CD4-positive, alpha-beta T cell (primary cell): ENCODE measurements at regions not wholly inside any gene's neighbourhood (a gene's known extent, or its start where the extent isn't known, plus 50 kb on each side); places are given as distances from the start of the nearest gene placed in this dataset.

Experiments used
- ATAC-seq: fragments of 200-7000 bp; cut with Tn5 transposase; one replicate; pipeline ENCODE4 v1.10.0; 2022; ENCODE audit warnings: mild to moderate bottlenecking; ENCODE audit not compliant: poor library complexity
- CTCF ChIA-PET: fragments of 350-600 bp; sonication (Branson Sonifier 250); formaldehyde crosslinking; loops from one replicate; lab custom pipeline; 2021; ENCODE audit warnings: antibody characterized with exemption, inconsistent platforms; lab: Charles Lee
- POLR2A ChIA-PET: fragments of 350-600 bp; sonication (Branson Sonifier 250); formaldehyde crosslinking; loops from one replicate; lab custom pipeline; 2021; ENCODE audit warnings: antibody characterized with exemption, inconsistent platforms; lab: Charles Lee
- DNase-seq, 14 experiments: peaks; one replicate each; pipeline ENCODE4 v3.0.0-alpha.2; 2013 to 2020; ENCODE audit warnings: mixed read lengths in 2 of 14
- H3K27ac ChIP-seq, 2 donors: one replicate each; pipeline versions ENCODE4 v1.5.1 to v1.7.0; 2013; ENCODE audit warnings: low read length in 2 of 2, low read depth in 1 of 2, mild to moderate bottlenecking in 1 of 2
- H3K27me3 ChIP-seq, 2 experiments: 1 replicate in 1 of 2; 2 replicates in 1 of 2; pipeline versions ENCODE4 v1.6.1 to v1.7.0; 2013; ENCODE audit warnings: low read length in 2 of 2, control low read depth in 1 of 2, mild to moderate bottlenecking in 1 of 2, moderate library complexity in 1 of 2; ENCODE audit not compliant: insufficient read depth in 2 of 2, control insufficient read depth in 1 of 2
- H3K36me3 ChIP-seq: one replicate; pipeline ENCODE4 v1.6.1; 2013; ENCODE audit warnings: low read length, control low read depth; ENCODE audit not compliant: insufficient read depth
- H3K4me1 ChIP-seq: one replicate; pipeline ENCODE4 v1.6.1; 2013; ENCODE audit warnings: low read length, control low read depth; ENCODE audit not compliant: insufficient read depth
- H3K4me3 ChIP-seq: one replicate; pipeline ENCODE4 v1.5.1; 2013; ENCODE audit warnings: mild to moderate bottlenecking, low read length, moderate library complexity
- H3K9me3 ChIP-seq, 2 experiments: 1 replicate in 1 of 2; 2 replicates in 1 of 2; pipeline versions ENCODE4 v1.6.1 to v1.7.0; 2013; ENCODE audit warnings: low read length in 2 of 2, mild to moderate bottlenecking in 2 of 2, control low read depth in 1 of 2, moderate library complexity in 1 of 2; ENCODE audit not compliant: control insufficient read depth in 1 of 2, insufficient read depth in 1 of 2
- H3K27ac Mint-ChIP-seq: one replicate; pipeline ENCODE4 v1.8.0; 2020; ENCODE audit warnings: mixed read lengths
- H3K27me3 Mint-ChIP-seq: one replicate; pipeline ENCODE4 v1.8.0; 2021; ENCODE audit warnings: mixed read lengths
- H3K36me3 Mint-ChIP-seq: one replicate; pipeline ENCODE4 v1.8.0; 2021; ENCODE audit warnings: low read depth, mixed read lengths
- H3K4me1 Mint-ChIP-seq: one replicate; pipeline ENCODE4 v1.8.0; 2021; ENCODE audit warnings: low read depth, mixed read lengths
- H3K4me3 Mint-ChIP-seq: one replicate; pipeline ENCODE4 v1.8.0; 2020; ENCODE audit warnings: mild to moderate bottlenecking, mixed read lengths
- H3K9me3 Mint-ChIP-seq: one replicate; pipeline ENCODE4 v1.8.0; 2020; ENCODE audit warnings: mixed read lengths
- CTCF ChIP-seq: fragments of 200-600 bp; IDR thresholded peaks from one replicate; pipeline ENCODE4 v1.8.0; 2022; ENCODE audit warnings: antibody characterized with exemption, mild to moderate bottlenecking
- intact Hi-C, 2 experiments: fragments of 100-400 bp; cut with DNase I in 1 of 2; cut with micrococcal nuclease in 1 of 2; formaldehyde crosslinking; loops; one replicate each; pipeline versions ENCODE4 v1.15.1 to v1.9.0; 2023 to 2025; cut with DNase I, micrococcal nuclease

GRCh38 chr7:121541457-121541856 is 145.3 kb upstream of the FAM3C start:
- intact Hi-C loops = no loop called here

GRCh38 chr7:121540138-121540537 is 144.0 kb upstream of the FAM3C start:
- intact Hi-C loops = no loop called here
- Mint-ChIP-seq H3K27ac (no peak overlapping the region), H3K4me3 (no peak overlapping the region), H3K4me1 (no peaks in the 10 kb centered on the region), H3K9me3 (no peaks in the 10 kb centered on the region), H3K36me3 (no peaks in the 10 kb centered on the region), H3K27me3 (no peaks in the 10 kb centered on the region)
- Histone ChIP-seq H3K4me1 (no peaks in the 10 kb centered on the region), H3K36me3 (no peaks in the 10 kb centered on the region), H3K27me3 (no peaks in the 10 kb centered on the region), H3K9me3 (no peaks in the 10 kb centered on the region), H3K4me3 (no peak overlapping the region), H3K27ac (no peak overlapping the region)
- ATAC-seq = no peak
- no peak for DNase-seq
- ChIA-PET POLR2A (no interaction called here), CTCF (no interaction called here)
- TF ChIP-seq CTCF = no peak

More at GRCh38 chr7:121541457-121541856, 145.3 kb upstream of the FAM3C start:
- ATAC-seq = no peak
- no peaks in the 10 kb centered on the region for H3K9me3 ChIP-seq
- Mint-ChIP-seq H3K27me3 (no peaks in the 10 kb centered on the region), H3K9me3 (no peaks in the 10 kb centered on the region), H3K36me3 (no peaks in the 10 kb centered on the region), H3K27ac (no peak overlapping the region), H3K4me1 (no peaks in the 10 kb centered on the region), H3K4me3 (no peak overlapping the region)
- no peaks in the 10 kb centered on the region for H3K36me3 ChIP-seq
- ChIA-PET POLR2A (no interaction called here), CTCF (no interaction called here)
- no peak for TF ChIP-seq CTCF
- H3K4me1 ChIP-seq = no peaks in the 10 kb centered on the region
- DNase-seq = no peak
- no peak overlapping the region for H3K27ac ChIP-seq
- H3K27me3 ChIP-seq = no peaks in the 10 kb centered on the region
- H3K4me3 ChIP-seq = no peak overlapping the region

- Histone ChIP-seq H3K4me1 (no peaks in the 10 kb centered on the region), H3K27ac (no peak overlapping the region), H3K36me3 (no peaks in the 10 kb centered on the region), H3K4me3 (no peak overlapping the region), H3K9me3 (no peaks in the 10 kb centered on the region), H3K27me3 (no peaks in the 10 kb centered on the region)
- TF ChIP-seq CTCF = no peak
- POLR2A ChIA-PET = no interaction called here
- no peaks in the 10 kb centered on the region for H3K4me1 Mint-ChIP-seq
- H3K27ac Mint-ChIP-seq = no peak overlapping the region
- CTCF ChIA-PET = no interaction called here
- intact Hi-C loops = no loop called here
- no peaks in the 10 kb centered on the region for H3K36me3 Mint-ChIP-seq
- DNase-seq (no peak), ATAC-seq (no peak)
- no peaks in the 10 kb centered on the region for H3K9me3 Mint-ChIP-seq
- H3K4me3 Mint-ChIP-seq = no peak overlapping the region
- no peaks in the 10 kb centered on the region for H3K27me3 Mint-ChIP-seq
Observed at GRCh38 chr7:121537031-121537430, 140.9 kb upstream of the FAM3C start.
